Loucy (cell line): ENCODE measurements at regions not wholly inside any gene's neighbourhood (a gene's known extent, or its start where the extent isn't known, plus 50 kb on each side); places are given as distances from the start of the nearest gene placed in this dataset.

Experiments used
- H2AFZ ChIP-seq: fragments of 200-600 bp; sonication (generic); 2 replicates; pipeline ENCODE4 v1.6.0; 2016; ENCODE audit warnings: antibody characterized with exemption, mild to moderate bottlenecking, low read length, moderate library complexity
- H3F3A ChIP-seq: fragments of 200-600 bp; 2 replicates; pipeline ENCODE4 v1.6.0; 2016; ENCODE audit warnings: antibody characterized with exemption, low read depth, mild to moderate bottlenecking
- H3K27me3 ChIP-seq: fragments of 200-600 bp; sonication (generic); 2 replicates; pipeline ENCODE4 v1.6.1; 2014; ENCODE audit warnings: low read length, mild to moderate bottlenecking; ENCODE audit not compliant: insufficient read depth, poor library complexity, severe bottlenecking
- H3K36me3 ChIP-seq: fragments of 200-600 bp; sonication (generic); 2 replicates; pipeline ENCODE4 v1.6.1; 2016; ENCODE audit warnings: low read length; ENCODE audit not compliant: insufficient read depth
- H3K4me1 ChIP-seq: fragments of 200-600 bp; sonication (generic); 2 replicates; pipeline ENCODE4 v1.5.1; 2014; ENCODE audit warnings: low read length, mild to moderate bottlenecking; ENCODE audit not compliant: insufficient read depth, poor library complexity, severe bottlenecking
- H3K4me2 ChIP-seq: fragments of 200-600 bp; sonication (generic); 2 replicates; pipeline ENCODE4 v1.6.0; 2014; ENCODE audit warnings: antibody characterized with exemption, low read length, low read depth, mild to moderate bottlenecking; ENCODE audit not compliant: poor library complexity, severe bottlenecking
- H3K4me3 ChIP-seq: fragments of 200-600 bp; sonication (generic); 2 replicates; pipeline ENCODE4 v1.5.1; 2014; ENCODE audit warnings: low read length, mild to moderate bottlenecking, mixed read lengths; ENCODE audit not compliant: poor library complexity, severe bottlenecking
- H3K79me2 ChIP-seq: fragments of 200-600 bp; sonication (generic); 2 replicates; pipeline ENCODE4 v1.6.1; 2014; ENCODE audit warnings: low read length; ENCODE audit not compliant: insufficient read depth
- H3K9ac ChIP-seq: fragments of 200-600 bp; sonication (generic); 2 replicates; pipeline ENCODE4 v1.6.0; 2014; ENCODE audit warnings: mild to moderate bottlenecking, low read depth, low read length, moderate library complexity; ENCODE audit not compliant: poor library complexity, severe bottlenecking
- H3K9me2 ChIP-seq: fragments of 200-600 bp; sonication (generic); replicated peaks from 2 replicates; pipeline ENCODE4 v1.6.1; 2016; ENCODE audit warnings: low read depth, low read length, mixed read lengths
- H3K9me3 ChIP-seq: fragments of 200-600 bp; sonication (generic); 2 replicates; pipeline ENCODE4 v1.6.1; 2014; ENCODE audit warnings: mild to moderate bottlenecking, antibody characterized with exemption, low read length, low read depth; ENCODE audit not compliant: insufficient read depth
- H4K20me1 ChIP-seq: fragments of 200-600 bp; sonication (generic); 2 replicates; pipeline ENCODE4 v1.6.0; 2014; ENCODE audit warnings: antibody characterized with exemption, low read length, mild to moderate bottlenecking; ENCODE audit not compliant: insufficient read depth, poor library complexity, severe bottlenecking
- EZH2phosphoT487 ChIP-seq: fragments of 200-600 bp; IDR thresholded peaks from 2 replicates; pipeline ENCODE4 v1.6.1; 2018; ENCODE audit warnings: antibody characterized with exemption, mild to moderate bottlenecking, moderate library complexity, borderline replicate concordance
- TF ChIP-seq, protein P1 (sequence below): fragments of 200-600 bp; sonication (generic); conservative IDR thresholded peaks from 2 replicates; pipeline ENCODE4 v1.5.1; 2014; ENCODE audit warnings: mild to moderate bottlenecking, antibody characterized with exemption, low read length

GRCh38 chr20:57053067-57053466 is 213.4 kb downstream of the BMP7 start:
- Histone ChIP-seq H3K9ac (no peak overlapping the region), H3K9me2 (no peaks in the 10 kb centered on the region), H3K4me3 (no peak overlapping the region), H3K4me1 (no peaks in the 10 kb centered on the region), H3K36me3 (no peaks in the 10 kb centered on the region), H4K20me1 (no peaks in the 10 kb centered on the region), H3F3A (no peaks in the 10 kb centered on the region), H3K4me2 (no peak overlapping the region), H2AFZ (no peak overlapping the region), H3K79me2 (no peaks in the 10 kb centered on the region), H3K27me3 (no peaks in the 10 kb centered on the region), H3K9me3 (no peaks in the 10 kb centered on the region)
- TF ChIP-seq, protein P1, sequence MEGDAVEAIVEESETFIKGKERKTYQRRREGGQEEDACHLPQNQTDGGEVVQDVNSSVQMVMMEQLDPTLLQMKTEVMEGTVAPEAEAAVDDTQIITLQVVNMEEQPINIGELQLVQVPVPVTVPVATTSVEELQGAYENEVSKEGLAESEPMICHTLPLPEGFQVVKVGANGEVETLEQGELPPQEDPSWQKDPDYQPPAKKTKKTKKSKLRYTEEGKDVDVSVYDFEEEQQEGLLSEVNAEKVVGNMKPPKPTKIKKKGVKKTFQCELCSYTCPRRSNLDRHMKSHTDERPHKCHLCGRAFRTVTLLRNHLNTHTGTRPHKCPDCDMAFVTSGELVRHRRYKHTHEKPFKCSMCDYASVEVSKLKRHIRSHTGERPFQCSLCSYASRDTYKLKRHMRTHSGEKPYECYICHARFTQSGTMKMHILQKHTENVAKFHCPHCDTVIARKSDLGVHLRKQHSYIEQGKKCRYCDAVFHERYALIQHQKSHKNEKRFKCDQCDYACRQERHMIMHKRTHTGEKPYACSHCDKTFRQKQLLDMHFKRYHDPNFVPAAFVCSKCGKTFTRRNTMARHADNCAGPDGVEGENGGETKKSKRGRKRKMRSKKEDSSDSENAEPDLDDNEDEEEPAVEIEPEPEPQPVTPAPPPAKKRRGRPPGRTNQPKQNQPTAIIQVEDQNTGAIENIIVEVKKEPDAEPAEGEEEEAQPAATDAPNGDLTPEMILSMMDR: no peak
- TF ChIP-seq EZH2phosphoT487: no peak

- no peaks in the 10 kb centered on the region for H3K9me3 ChIP-seq
- TF ChIP-seq, protein P1: no peak
- no peak for TF ChIP-seq EZH2phosphoT487
- no peak overlapping the region for H3K9ac ChIP-seq
- H3K79me2 ChIP-seq: no peaks in the 10 kb centered on the region
- H3F3A ChIP-seq: no peaks in the 10 kb centered on the region
- H3K4me3 ChIP-seq: no peak overlapping the region
- no peaks in the 10 kb centered on the region for H3K27me3 ChIP-seq
- H3K4me2 ChIP-seq: no peak overlapping the region
- H2AFZ ChIP-seq: no peak overlapping the region
- no peaks in the 10 kb centered on the region for H3K4me1 ChIP-seq
- no peaks in the 10 kb centered on the region for H3K9me2 ChIP-seq
- H3K36me3 ChIP-seq: no peaks in the 10 kb centered on the region
- no peaks in the 10 kb centered on the region for H4K20me1 ChIP-seq
Measured at GRCh38 chr20:57053793-57054552, 212.5 kb downstream of the BMP7 start.

GRCh38 chr20:57055345-57055744 is 211.1 kb downstream of the BMP7 start:
- Histone ChIP-seq H3K9me2 (no peaks in the 10 kb centered on the region), H3K9ac (no peak overlapping the region), H4K20me1 (no peaks in the 10 kb centered on the region), H3K79me2 (no peaks in the 10 kb centered on the region), H3K4me2 (no peak overlapping the region), H3K4me1 (no peaks in the 10 kb centered on the region), H3F3A (no peaks in the 10 kb centered on the region), H3K36me3 (no peaks in the 10 kb centered on the region), H3K27me3 (no peaks in the 10 kb centered on the region), H3K4me3 (no peak overlapping the region), H3K9me3 (no peaks in the 10 kb centered on the region), H2AFZ (no peak overlapping the region)
- TF ChIP-seq, protein P1: no peak
- no peak for TF ChIP-seq EZH2phosphoT487
